SK-N-SH treated with all-trans-retinoic acid at 6 μM for 48 hours (cell line): ENCODE measurements at regions not wholly inside any gene's neighbourhood (a gene's known extent, or its start where the extent isn't known, plus 50 kb on each side); places are given as distances from the start of the nearest gene placed in this dataset.

Experiments used
- GLIS3 ChIP-seq: fragments of 250-450 bp; sonication (Bioruptor Pico); IDR thresholded peaks from 2 replicates; pipeline ENCODE4 v1.5.0; 2020; ENCODE audit warnings: mild to moderate bottlenecking, moderate library complexity
- ZC3H10 ChIP-seq: fragments of 250-450 bp; sonication (Bioruptor Pico); IDR thresholded peaks from 2 replicates; pipeline ENCODE4 v1.5.1; 2021; ENCODE audit warnings: mild to moderate bottlenecking, moderate library complexity
- ZFP30 ChIP-seq: fragments of 450-650 bp; formaldehyde crosslinking; IDR thresholded peaks from 2 replicates; pipeline ENCODE4 v1.5.0; 2022; ENCODE audit warnings: mild to moderate bottlenecking, moderate library complexity

DNA sequence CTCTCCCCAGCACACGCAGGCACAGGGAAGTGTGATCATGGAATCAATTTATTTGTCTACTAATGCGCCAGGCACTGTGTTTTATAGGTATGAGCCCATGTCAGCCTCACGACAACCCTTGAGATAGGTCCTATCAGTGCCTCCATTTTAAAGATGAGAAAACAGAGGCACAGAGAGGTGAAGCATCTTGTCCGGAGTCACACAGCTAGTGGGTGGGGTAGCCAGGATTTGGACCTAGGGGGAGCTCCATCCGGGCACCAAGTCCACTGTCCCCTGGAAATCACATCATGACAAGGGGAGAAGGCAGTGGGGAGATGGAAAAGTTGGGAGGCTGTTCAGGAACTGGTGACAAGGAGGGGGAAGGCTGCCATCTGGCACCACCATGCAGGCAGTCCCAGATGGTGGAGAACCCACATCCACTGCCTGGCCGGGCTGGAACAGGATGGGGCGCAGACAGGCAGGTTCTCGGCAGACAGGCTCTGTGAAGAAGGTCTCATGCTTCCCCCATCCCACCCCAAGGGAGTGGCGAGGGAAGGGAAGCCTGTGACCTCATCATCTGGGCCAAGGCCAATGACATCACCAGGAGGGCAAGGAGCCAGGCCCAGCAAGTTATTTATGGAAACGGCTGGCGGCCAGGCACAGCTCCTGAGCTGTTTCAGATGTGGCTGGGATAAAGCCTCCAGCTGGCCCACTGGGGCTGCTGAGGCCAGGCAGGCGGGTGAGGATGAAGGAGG is 126.0 kb upstream of the SDK2 start:
- TF ChIP-seq ZC3H10 (CRISPR knock-in tag) (no peak), ZFP30 (CRISPR knock-in tag) (no peak), GLIS3 (CRISPR knock-in tag) (no peak; the same call in 1 of the 2 replicates)
